Central memory CD8-positive, alpha-beta T cell (primary cell): ENCODE measurements at regions not wholly inside any gene's neighbourhood (a gene's known extent, or its start where the extent isn't known, plus 50 kb on each side); places are given as distances from the start of the nearest gene placed in this dataset.

Experiments used
- ATAC-seq: fragments of 150-1000 bp; cut with Tn5 transposase; replicated peaks from 2 replicates; pipeline ENCODE4 v1.10.0; 2022; ENCODE audit warnings: mild to moderate bottlenecking, moderate FRiP score, moderate number of reproducible peaks; ENCODE audit not compliant: poor library complexity, severe bottlenecking; ENCODE audit errors: extremely low read depth
- DNase-seq, 2 donors: peaks; one replicate each; pipeline ENCODE4 v3.0.0; 2021; ENCODE audit warnings: low spot score in 2 of 2
- H3K27ac Mint-ChIP-seq: one replicate; pipeline ENCODE4 v1.8.0; 2022; ENCODE audit warnings: low read depth, mild to moderate bottlenecking, moderate library complexity, mixed read lengths
- H3K27me3 Mint-ChIP-seq: one replicate; pipeline ENCODE4 v1.8.0; 2022; ENCODE audit warnings: mixed read lengths
- H3K36me3 Mint-ChIP-seq: one replicate; pipeline ENCODE4 v1.8.0; 2022; ENCODE audit warnings: mild to moderate bottlenecking, moderate library complexity, mixed read lengths; ENCODE audit not compliant: insufficient read depth
- H3K4me1 Mint-ChIP-seq: one replicate; pipeline ENCODE4 v1.8.0; 2022; ENCODE audit warnings: mixed read lengths
- H3K4me3 Mint-ChIP-seq: one replicate; pipeline ENCODE4 v1.8.0; 2022; ENCODE audit warnings: mild to moderate bottlenecking, moderate library complexity, mixed read lengths
- H3K9me3 Mint-ChIP-seq: one replicate; pipeline ENCODE4 v1.8.0; 2022; ENCODE audit warnings: mixed read lengths

DNA sequence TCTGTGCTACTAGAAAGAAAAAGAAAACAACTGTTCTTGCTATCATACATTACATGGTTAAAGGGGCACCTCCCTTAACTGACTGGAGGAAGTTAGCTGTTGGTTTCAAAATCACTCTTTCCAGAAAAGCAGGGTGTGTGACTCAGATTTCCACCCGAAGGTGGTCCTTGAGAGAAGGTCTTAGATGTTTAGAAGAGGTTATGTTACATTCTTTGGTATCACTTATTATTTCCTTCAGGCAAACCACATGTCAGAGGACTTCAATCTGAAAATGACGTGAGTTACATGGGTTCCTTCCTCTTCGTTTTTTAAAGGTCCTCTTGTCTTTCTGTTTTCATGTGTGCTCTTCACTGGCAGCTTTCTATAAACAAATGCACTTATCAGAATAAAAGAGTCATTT, 307.9 kb upstream of the CBLB start:
- Mint-ChIP-seq H3K36me3 (peaks cover 3% of the 10 kb centered on the region), H3K27ac (peak overlapping the region; percentile 85), H3K27me3 (no peaks in the 10 kb centered on the region), H3K4me1 (peaks cover 43% of the 10 kb centered on the region), H3K9me3 (no peaks in the 10 kb centered on the region), H3K4me3 (peak overlapping the region; percentile 66)
- ATAC-seq: peak; percentile 91
- DNase-seq: peak in 1 of 2 donors; percentile 36

DNA sequence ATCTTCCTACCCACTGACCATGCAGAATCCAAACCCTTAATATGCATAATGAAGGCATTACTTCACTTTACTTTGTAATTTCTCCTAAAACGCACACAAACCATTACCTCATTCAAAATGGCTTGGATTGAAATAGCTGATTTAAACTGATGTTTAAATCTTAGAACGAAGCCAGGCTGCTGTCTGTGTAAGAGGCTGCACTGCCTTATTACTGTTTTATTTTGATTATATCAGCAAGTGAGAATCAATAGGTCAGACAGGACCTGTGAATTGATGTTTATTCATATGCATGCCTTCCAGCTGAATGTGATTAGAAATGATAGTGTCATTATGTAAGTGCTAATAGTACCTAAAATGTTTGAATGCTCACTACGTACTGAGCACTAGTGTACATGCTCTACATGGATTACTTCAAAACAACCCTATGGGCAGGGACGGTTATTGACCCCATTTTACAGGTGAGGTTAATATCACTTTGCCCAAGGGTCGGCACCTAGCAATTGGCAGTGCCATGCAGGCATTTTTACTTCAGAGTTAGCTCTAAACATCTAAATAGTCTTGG, 314.2 kb upstream of the CBLB start:
- H3K27me3 Mint-ChIP-seq: no peaks in the 10 kb centered on the region
- peaks cover 23% of the 10 kb centered on the region for H3K4me1 Mint-ChIP-seq
- no peaks in the 10 kb centered on the region for H3K9me3 Mint-ChIP-seq
- H3K36me3 Mint-ChIP-seq: no peaks in the 10 kb centered on the region
- DNase-seq (no peak), ATAC-seq (no peak)
- H3K27ac Mint-ChIP-seq: no peak overlapping the region
- no peak overlapping the region for H3K4me3 Mint-ChIP-seq

DNA sequence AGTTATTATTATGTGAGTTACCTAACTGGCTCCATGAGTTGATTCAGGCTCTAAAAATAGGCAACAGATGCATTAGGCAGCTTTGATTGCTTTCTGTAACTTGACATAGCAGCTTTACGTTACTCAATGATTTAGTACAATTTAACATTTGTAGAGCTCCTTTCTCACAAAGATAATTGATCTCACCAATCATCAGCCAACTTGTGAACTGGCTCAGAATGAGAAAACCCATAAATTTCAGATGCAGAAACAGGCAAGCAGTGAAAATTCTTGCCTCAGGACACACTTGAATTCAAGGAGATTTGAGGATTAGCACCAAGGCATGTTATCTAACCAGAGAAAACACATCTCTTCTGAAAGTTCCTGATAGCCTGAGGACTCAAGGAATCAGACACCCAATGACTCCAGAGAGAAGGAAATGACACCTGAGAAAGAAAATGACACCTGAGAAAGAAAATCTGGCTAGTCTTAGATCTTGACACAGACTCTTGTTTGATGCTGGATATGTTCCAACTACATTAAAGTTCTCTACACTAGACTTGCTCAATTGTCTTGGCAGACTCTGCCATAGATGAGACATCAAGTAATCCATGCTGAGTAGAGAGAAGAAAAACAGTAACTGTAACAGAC, 315.1 kb upstream of the CBLB start:
- no peak overlapping the region for H3K4me3 Mint-ChIP-seq
- H3K27me3 Mint-ChIP-seq: no peaks in the 10 kb centered on the region
- H3K27ac Mint-ChIP-seq: peak overlapping the region; percentile 41
- peaks cover 21% of the 10 kb centered on the region for H3K4me1 Mint-ChIP-seq
- peak; percentile 21 for ATAC-seq
- no peak for DNase-seq
- no peaks in the 10 kb centered on the region for H3K9me3 Mint-ChIP-seq
- H3K36me3 Mint-ChIP-seq: no peaks in the 10 kb centered on the region

DNA sequence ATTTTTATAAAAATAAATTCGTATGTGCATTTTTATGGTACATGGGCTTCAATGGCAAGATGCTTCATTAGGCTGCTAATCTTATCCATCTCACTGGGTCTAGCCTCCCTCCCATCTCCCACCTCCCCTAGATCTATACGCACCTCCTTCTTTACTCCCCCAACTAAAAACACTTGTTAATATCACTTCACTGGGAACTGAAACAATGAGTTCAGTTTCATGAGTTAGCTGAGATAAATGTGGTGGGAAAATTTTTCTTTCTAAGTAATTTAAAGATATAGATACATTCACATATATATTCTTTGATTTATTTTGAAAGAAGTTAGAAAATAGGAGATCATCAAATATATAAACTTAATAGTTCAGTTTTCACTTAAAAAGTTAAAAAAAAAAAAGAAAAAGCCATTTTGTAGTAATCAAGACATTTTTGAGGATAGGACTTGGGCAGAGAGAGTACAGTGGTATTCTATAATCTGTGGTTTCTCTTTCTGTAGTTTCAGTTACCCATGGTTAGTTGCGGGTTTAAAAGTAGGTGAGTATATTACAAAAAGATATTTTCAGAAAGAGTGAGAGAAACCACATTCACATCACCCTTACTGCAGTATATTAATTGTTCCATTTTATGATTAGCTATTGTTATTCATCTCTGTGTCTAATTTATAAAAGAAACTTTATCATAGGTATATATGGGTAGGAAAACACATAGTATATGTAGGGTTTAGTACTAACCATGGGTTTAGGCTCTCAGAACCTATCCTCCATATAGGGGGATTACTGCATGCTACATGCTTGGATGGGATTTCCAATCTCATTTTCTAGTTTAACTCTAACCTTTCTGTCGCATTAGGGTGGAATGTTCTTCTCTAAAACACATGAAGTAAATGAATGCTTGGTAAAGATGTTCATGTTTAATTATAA, 316.0 kb upstream of the CBLB start:
- Mint-ChIP-seq H3K27me3 (no peaks in the 10 kb centered on the region), H3K4me3 (peak overlapping the region; percentile 6), H3K9me3 (no peaks in the 10 kb centered on the region), H3K4me1 (peaks cover 21% of the 10 kb centered on the region), H3K27ac (peak overlapping the region; percentile 41), H3K36me3 (no peaks in the 10 kb centered on the region)
- DNase-seq (no peak), ATAC-seq (peak; percentile 84)

DNA sequence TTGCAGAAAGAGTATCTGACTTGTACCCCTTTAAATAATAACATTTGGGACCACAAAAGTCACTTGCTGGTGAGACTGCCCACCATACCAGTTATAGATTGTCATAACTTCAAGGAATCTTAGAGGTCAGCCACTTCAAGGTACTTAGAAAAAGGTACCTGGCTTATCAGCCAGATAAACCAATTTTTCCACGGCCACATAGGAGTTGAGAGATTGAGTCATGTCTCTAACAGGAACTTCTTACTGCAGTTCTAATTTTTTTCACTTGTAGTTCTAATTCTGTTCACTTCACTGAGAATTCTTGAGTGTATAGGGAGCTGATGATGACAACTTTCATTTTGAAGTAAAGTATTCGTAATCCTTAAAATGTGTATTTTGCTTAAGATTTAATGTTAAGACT, 317.1 kb upstream of the CBLB start:
- Mint-ChIP-seq H3K27ac (no peak overlapping the region), H3K4me1 (peaks cover 21% of the 10 kb centered on the region), H3K27me3 (no peaks in the 10 kb centered on the region), H3K36me3 (no peaks in the 10 kb centered on the region), H3K9me3 (no peaks in the 10 kb centered on the region), H3K4me3 (no peak overlapping the region)
- ATAC-seq (no peak), DNase-seq (no peak)

DNA sequence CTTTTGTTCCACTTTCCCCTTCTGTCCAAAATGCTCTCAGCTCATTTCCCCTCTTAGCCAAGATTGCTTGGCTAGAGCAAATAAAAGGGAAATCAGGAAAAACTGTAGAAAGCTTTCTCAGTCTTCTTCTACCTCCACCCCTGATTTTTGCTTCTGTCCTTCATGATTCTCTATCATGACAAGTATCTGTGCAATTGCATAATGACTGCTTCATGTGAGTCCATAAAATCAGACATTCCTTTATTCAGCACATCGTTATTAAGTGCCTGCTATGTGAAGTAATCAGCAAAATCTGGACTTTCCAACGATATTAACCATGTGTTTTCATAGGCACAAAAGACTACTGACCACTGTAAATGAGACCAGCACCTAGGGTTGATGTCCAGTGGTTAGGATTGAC, 321.5 kb upstream of the CBLB start:
- Mint-ChIP-seq H3K4me1 (peaks cover 4% of the 10 kb centered on the region), H3K36me3 (no peaks in the 10 kb centered on the region), H3K4me3 (no peak overlapping the region), H3K27ac (no peak overlapping the region), H3K27me3 (no peaks in the 10 kb centered on the region), H3K9me3 (no peaks in the 10 kb centered on the region)
- DNase-seq: no peak
- ATAC-seq: no peak

DNA sequence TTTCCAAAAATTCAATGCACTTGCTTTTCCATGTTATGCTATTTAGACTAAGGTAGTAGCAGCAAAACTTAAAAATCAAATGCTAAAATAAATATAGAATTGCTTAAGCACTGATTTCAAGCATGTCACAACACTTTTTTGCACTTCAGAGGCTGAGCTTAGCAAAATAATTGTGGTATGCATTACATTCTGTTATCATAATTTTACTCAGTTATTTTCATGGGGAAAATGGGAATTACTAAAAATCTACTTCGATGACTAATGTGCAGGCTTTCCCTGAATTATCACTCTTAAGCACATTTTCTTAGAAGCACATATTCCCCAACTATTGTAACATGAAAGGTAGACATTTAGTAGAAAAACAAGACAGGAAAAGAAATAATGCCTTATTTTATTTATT, 322.4 kb upstream of the CBLB start:
- no peaks in the 10 kb centered on the region for H3K27me3 Mint-ChIP-seq
- no peaks in the 10 kb centered on the region for H3K4me1 Mint-ChIP-seq
- H3K9me3 Mint-ChIP-seq: no peaks in the 10 kb centered on the region
- DNase-seq (no peak), ATAC-seq (no peak)
- H3K36me3 Mint-ChIP-seq: no peaks in the 10 kb centered on the region
- H3K4me3 Mint-ChIP-seq: no peak overlapping the region
- no peak overlapping the region for H3K27ac Mint-ChIP-seq

DNA sequence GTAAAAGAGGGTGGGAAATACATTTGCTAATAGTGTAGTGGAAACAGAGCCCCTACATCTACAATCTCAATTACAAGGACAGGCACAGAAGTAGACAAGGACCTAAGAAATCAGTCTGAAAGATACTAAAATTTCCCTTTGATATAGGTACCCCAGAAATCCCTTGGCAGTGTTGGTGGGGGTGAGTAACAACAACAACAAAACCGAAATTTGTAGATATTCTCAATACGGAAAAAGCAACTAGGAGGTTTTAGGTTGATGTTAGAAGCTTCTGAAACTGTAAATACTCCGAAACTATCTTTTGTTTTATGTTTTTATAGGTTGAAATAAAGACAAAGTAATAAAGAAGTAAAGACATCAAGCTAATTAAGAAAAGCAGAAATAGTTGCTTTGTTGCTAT, 323.1 kb upstream of the CBLB start:
- H3K4me1 Mint-ChIP-seq: no peaks in the 10 kb centered on the region
- no peaks in the 10 kb centered on the region for H3K9me3 Mint-ChIP-seq
- no peak overlapping the region for H3K4me3 Mint-ChIP-seq
- H3K27ac Mint-ChIP-seq: no peak overlapping the region
- no peaks in the 10 kb centered on the region for H3K27me3 Mint-ChIP-seq
- DNase-seq: no peak
- no peak for ATAC-seq
- H3K36me3 Mint-ChIP-seq: no peaks in the 10 kb centered on the region

DNA sequence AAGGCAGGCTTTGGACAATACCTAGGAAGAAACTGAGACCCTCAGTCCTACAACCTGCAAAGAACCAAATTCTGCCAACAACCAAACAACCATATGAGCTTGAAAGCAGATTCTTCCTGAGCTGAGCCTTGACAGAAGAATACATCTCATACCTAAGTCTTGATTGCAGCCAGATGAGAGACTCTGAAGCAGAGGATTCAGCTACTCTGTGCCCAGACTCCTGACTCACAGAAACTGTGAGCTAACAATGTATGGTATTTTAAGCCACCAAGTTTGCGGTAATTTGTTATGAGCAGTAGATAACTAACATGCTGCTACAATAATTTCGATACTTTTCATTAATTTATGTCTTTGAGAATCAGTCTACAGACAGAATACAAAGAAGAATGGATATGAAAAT, 325.1 kb upstream of the CBLB start:
- Mint-ChIP-seq H3K27me3 (no peaks in the 10 kb centered on the region), H3K9me3 (no peaks in the 10 kb centered on the region), H3K27ac (no peak overlapping the region), H3K36me3 (no peaks in the 10 kb centered on the region), H3K4me1 (no peaks in the 10 kb centered on the region), H3K4me3 (no peak overlapping the region)
- ATAC-seq (no peak), DNase-seq (no peak)

DNA sequence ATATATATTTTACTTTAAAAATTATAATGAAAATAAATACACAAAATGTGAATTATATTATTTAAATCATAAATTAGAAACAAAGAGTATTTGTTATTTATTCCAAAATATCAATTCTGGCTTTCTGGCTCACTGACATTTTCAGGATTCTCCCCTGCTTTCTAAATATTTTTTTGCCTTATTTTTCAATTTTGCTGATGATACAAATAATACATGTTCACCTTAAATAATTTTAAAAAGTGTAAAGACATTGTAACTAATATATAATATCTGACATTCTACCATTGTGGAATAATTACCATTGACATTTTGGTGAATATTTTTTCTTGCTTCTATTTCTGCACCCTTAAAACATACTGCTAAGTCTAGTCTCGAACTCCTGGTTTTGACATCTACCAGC, 325.9 kb upstream of the CBLB start:
- Mint-ChIP-seq H3K27ac (no peak overlapping the region), H3K9me3 (no peaks in the 10 kb centered on the region), H3K4me3 (no peak overlapping the region), H3K36me3 (no peaks in the 10 kb centered on the region), H3K4me1 (no peaks in the 10 kb centered on the region), H3K27me3 (no peaks in the 10 kb centered on the region)
- ATAC-seq (no peak), DNase-seq (no peak)

DNA sequence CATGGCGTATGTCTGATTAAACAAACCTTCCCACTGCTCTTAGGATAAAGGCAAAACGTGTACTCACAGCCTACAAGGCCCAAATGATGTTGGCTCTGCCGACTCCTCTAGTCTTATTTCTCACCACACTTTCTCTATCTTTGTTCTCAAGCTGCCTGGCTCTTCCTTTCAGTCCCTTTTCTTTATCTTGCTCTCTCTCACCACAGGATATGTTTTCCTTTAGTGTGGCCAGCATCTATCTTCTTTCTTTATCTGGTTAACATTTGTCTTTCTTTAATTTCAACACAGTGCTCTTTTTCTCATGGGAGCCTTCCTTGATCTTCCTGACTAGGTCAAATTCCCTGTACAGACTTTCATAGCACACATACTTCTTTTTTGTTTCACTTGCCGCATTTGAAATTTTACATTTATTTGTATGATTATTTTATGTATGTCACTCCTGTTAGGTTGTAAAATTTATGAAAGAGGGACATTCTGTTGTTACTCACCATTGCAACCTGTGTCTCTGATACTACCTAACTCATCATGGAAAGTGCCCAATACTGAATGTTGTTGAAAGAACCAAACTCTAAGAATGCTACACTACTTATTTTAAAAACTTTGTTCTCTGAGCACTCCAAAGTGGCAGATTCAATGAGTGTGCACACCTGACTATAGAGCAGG, 328.9 kb upstream of the CBLB start:
- DNase-seq (no peak), ATAC-seq (no peak)
- no peaks in the 10 kb centered on the region for H3K36me3 Mint-ChIP-seq
- no peak overlapping the region for H3K27ac Mint-ChIP-seq
- H3K4me1 Mint-ChIP-seq: no peaks in the 10 kb centered on the region
- H3K4me3 Mint-ChIP-seq: no peak overlapping the region
- H3K9me3 Mint-ChIP-seq: no peaks in the 10 kb centered on the region
- no peaks in the 10 kb centered on the region for H3K27me3 Mint-ChIP-seq

DNA sequence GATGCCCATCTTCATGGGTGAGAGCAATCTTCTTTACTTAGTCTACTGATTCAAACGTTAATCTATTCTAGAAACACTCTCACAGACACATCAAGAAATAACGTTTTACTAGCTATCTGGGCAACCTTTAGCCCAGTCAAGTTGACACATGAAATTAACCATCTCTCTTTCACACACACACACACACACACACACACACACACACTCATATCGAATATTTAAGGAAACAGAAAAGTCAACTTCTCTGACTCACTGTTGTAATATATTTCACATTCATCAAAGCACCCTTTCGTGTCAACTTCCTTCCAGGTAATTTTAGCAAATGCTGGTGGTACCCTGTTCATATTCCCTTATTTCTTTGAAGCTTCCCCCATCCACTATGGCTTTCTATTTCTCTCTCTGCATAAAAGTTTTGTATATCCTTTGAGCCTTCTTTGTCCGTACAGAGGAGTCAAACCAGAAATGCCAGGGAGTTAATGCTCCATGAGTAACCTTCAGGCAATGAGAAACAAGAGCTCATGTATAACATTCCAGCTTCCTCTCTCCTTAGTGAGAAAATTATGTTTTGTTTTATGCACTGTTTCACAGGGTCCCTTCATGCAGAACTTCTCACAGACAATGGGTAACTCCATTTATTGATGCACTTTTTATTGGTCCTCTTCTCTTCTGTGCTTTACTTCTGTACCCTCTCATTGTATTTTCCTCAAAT, 335.5 kb upstream of the CBLB start:
- H3K27me3 Mint-ChIP-seq: no peaks in the 10 kb centered on the region
- H3K36me3 Mint-ChIP-seq: no peaks in the 10 kb centered on the region
- H3K4me1 Mint-ChIP-seq: peaks cover 13% of the 10 kb centered on the region
- no peaks in the 10 kb centered on the region for H3K9me3 Mint-ChIP-seq
- no peak for DNase-seq
- no peak overlapping the region for H3K27ac Mint-ChIP-seq
- no peak for ATAC-seq
- H3K4me3 Mint-ChIP-seq: no peak overlapping the region
